Suprapubic skin (tissue), 4 donors: ENCODE measurements at regions not wholly inside any gene's neighbourhood (a gene's known extent, or its start where the extent isn't known, plus 50 kb on each side); places are given as distances from the start of the nearest gene placed in this dataset.

Experiments
- CTCF ChIP-seq, 2 donors: fragments of 200-600 bp in 1 of 2; fragments of 450-650 bp in 1 of 2; sonication (generic) in 1 of 2; IDR thresholded peaks; one replicate each; pipeline ENCODE4 v1.5.1; 2016 to 2019; ENCODE audit warnings: antibody characterized with exemption in 2 of 2, mild to moderate bottlenecking in 1 of 2, moderate library complexity in 1 of 2
- EP300 ChIP-seq: sonication (generic); formaldehyde crosslinking; IDR thresholded peaks from one replicate; pipeline ENCODE4 v1.6.1; 2017; ENCODE audit warnings: antibody characterized with exemption
- POLR2A ChIP-seq, 2 donors: fragments of 450-650 bp; IDR thresholded peaks; one replicate each; pipeline ENCODE4 v1.6.1; 2017; ENCODE audit warnings: antibody characterized with exemption in 2 of 2, mild to moderate bottlenecking in 2 of 2, moderate library complexity in 2 of 2
- POLR2AphosphoS5 ChIP-seq, 3 donors: sonication (generic); formaldehyde crosslinking; IDR thresholded peaks; one replicate each; pipeline ENCODE4 v1.6.1; 2017; ENCODE audit warnings: antibody characterized with exemption in 3 of 3

- TF ChIP-seq CTCF (IDR thresholded peaks at IDR 0.05): no peak
- no peak for TF ChIP-seq POLR2AphosphoS5 (IDR thresholded peaks at IDR 0.05)
- TF ChIP-seq POLR2A (IDR thresholded peaks at IDR 0.05): no peak
- TF ChIP-seq EP300: no peak
Observed at GRCh38 chr6:53737746-53738145, 57.1 kb upstream of the LRRC1 start.
